ENCODE measurements at regions not wholly inside any gene's neighbourhood (a gene's known extent, or its start where the extent isn't known, plus 50 kb on each side); places are given as distances from the start of the nearest gene placed in this dataset.

DNA sequence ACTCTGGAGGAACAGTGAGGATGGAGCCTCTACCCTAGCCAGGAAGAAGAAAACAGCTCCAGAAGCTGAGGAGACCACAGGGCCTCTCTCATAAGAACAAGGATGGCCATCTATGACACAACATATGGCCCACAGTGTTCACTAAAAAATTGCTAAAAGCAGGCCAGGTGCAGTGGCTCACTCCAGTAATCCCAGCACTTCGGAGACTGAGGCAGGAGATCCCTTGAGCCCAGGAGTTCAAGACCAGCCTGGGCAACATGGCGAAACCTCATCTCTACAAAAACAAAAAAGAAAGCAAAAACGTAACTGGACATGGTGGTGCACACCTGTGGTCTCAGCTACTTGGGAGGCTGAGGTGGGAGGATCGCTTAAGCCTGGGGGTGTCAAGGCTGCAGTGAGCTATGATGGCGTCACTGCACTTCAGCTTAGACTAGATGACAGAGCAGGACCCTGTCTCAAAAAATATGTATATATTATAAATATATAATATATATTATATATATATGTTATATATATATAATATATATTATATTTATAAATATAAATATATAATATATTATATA, 103.1 kb downstream of the TOMM20 start (continued):
- TF ChIP-seq ZBTB46 (CRISPR knock-in tag; IDR thresholded peaks at IDR 0.05; ENCODE audit: borderline replicate concordance), result no peak

GRCh38 chr1:235024711-235025421, 103.8 kb downstream of the TOMM20 start:
- POLR2A ChIA-PET, result interaction anchor here (1.2 to 2.2 kb wide), 7 partner anchors 15 to 51 kb away, joined by 3 to 10 read pairs (median 3); no protein-coding TSS in a partner anchor
- no peak overlapping the region for H3K9ac ChIP-seq (ENCODE audit: insufficient read depth, low read depth, low read length)
- 45% methylated on average over 5 of the region's 7 CpGs for WGBS (ENCODE audit: low lambda C conversion rate)
- no peak overlapping the region for H3K4me3 ChIP-seq (replicated peaks in 1 of 3; ENCODE audit: insufficient read depth in 1 of 3, low read depth in 2 of 3, low read length in 3 of 3)
- no peaks in the 10 kb centered on the region for H4K20me1 ChIP-seq (ENCODE audit: insufficient read depth, low read length)
- TF ChIP-seq ZNF687 (CRISPR knock-in tag; IDR thresholded peaks at IDR 0.05) (peak; percentile 32; the same call in 1 of the 2 replicates), GTF3A (CRISPR knock-in tag; conservative IDR thresholded peaks at IDR 0.05) (no peak), KDM5B (CRISPR knock-in tag; IDR thresholded peaks at IDR 0.05; ENCODE audit: borderline replicate concordance) (0 out of 2 replicates have a peak, but pooled peaks have one; percentile 17)
- CTCF ChIA-PET (ENCODE audit: low intra/inter-chr PET ratio, low total read pairs), result no interaction called here
- in situ Hi-C loops (cut with HindIII; ENCODE audit: extremely low pct_ligation_motif_present, low pct_unique_long_range_greater_than_20kb), result no loop called here
- ATAC-seq (peak; percentile 42), DNase-seq (ENCODE audit: low spot score) (no peak), FAIRE-seq (no peak)
- H3K27ac ChIP-seq (ENCODE audit: extremely low read length, insufficient read depth, low read length), result no peak overlapping the region
- no peaks in the 10 kb centered on the region for H3K79me2 ChIP-seq (ENCODE audit: insufficient read depth, low read length)
- no peaks in the 10 kb centered on the region for H3K9me3 ChIP-seq (ENCODE audit: low read length)
- H3K36me3 ChIP-seq (replicated peaks in 1 of 2; ENCODE audit: control insufficient read depth in 1 of 2, insufficient read depth in 2 of 2, low read length in 2 of 2), result no peaks in the 10 kb centered on the region
- no TSS peak for BruUV-seq (replicated peaks)
- peaks cover 74% of the 10 kb centered on the region for H3K4me1 ChIP-seq (ENCODE audit: insufficient read depth, low read length)
- peak overlapping the region; percentile 29; the same call in 1 of the 2 replicates for H3K4me2 ChIP-seq (ENCODE audit: low read depth, low read length)
- peak overlapping the region; percentile 6 for H2AFZ ChIP-seq (ENCODE audit: low read length)
- no peaks in the 10 kb centered on the region; a peak in 1 of 5 replicates for H3K27me3 ChIP-seq (ENCODE audit: control insufficient read depth in 1 of 2, insufficient read depth in 2 of 2, low read length in 2 of 2)
- intact Hi-C loops (cut with micrococcal nuclease; ENCODE audit: unreplicated experiment), result no loop called here
